ENCODE measurements at regions not wholly inside any gene's neighbourhood (a gene's known extent, or its start where the extent isn't known, plus 50 kb on each side); places are given as distances from the start of the nearest gene placed in this dataset.

- H3K27ac ChIP-seq (ENCODE audit: low read depth in 2 of 2, low read length in 1 of 2): no peak overlapping the region
- POLR2A ChIA-PET: no interaction called here
Observed at GRCh38 chr5:43839218-43839617, 236.2 kb downstream of the NNT start.

GRCh38 chr5:43837996-43838395 lies 235.0 kb downstream of the NNT start:
- no peaks in the 10 kb centered on the region for H3K27me3 ChIP-seq (ENCODE audit: insufficient read depth)
- H3K4me3 ChIP-seq (ENCODE audit: low read depth in 2 of 2, low read length in 1 of 2): no peak overlapping the region
- H3K27ac ChIP-seq (ENCODE audit: low read depth in 2 of 2, low read length in 1 of 2): no peak overlapping the region
- H3F3A ChIP-seq (replicated peaks; ENCODE audit: insufficient read depth): no peaks in the 10 kb centered on the region
- no peaks in the 10 kb centered on the region for H3K4me1 ChIP-seq (ENCODE audit: control insufficient read depth in 1 of 2, insufficient read depth in 2 of 2, low read depth in 1 of 2, low read length in 1 of 2)
- H3K36me3 ChIP-seq (replicated peaks in 1 of 2; ENCODE audit: control insufficient read depth in 1 of 2, insufficient read depth in 2 of 2, low read length in 1 of 2): no peaks in the 10 kb centered on the region
- WGBS (ENCODE audit: low lambda C conversion rate): 3% methylated on average over 1 of the region's 1 CpG
- TF ChIP-seq TAF1 (IDR thresholded peaks at IDR 0.05; ENCODE audit: borderline replicate concordance, low read depth, low read length) (no peak), RFX5 (IDR thresholded peaks at IDR 0.05; ENCODE audit: low read length) (no peak), POLR2AphosphoS5 (IDR thresholded peaks at IDR 0.05; ENCODE audit: low read depth, low read length) (no peak), TEAD4 (IDR thresholded peaks at IDR 0.05; ENCODE audit: borderline replicate concordance, insufficient read depth) (no peak), TCF12 (IDR thresholded peaks at IDR 0.05) (no peak), ELF1 (IDR thresholded peaks at IDR 0.05) (no peak), FOXJ3 (CRISPR knock-in tag; IDR thresholded peaks at IDR 0.05) (no peak)
- H3K4me2 ChIP-seq: no peak overlapping the region
- H3K9me2 ChIP-seq: no peaks in the 10 kb centered on the region; the same call in 1 of the 2 replicates
- H3K9ac ChIP-seq: no peak overlapping the region
- no peak overlapping the region for H2AFZ ChIP-seq (ENCODE audit: low read depth)
- POLR2A ChIA-PET: no interaction called here
- H3K9me3 ChIP-seq: no peaks in the 10 kb centered on the region
- CTCF ChIA-PET: no interaction called here
- no peaks in the 10 kb centered on the region for H3K79me2 ChIP-seq (ENCODE audit: insufficient read depth)
- no peak for DNase-seq
- H4K20me1 ChIP-seq (ENCODE audit: insufficient read depth): no peaks in the 10 kb centered on the region

More at GRCh38 chr5:43839218-43839617, 236.2 kb downstream of the NNT start:
- CTCF ChIA-PET: no interaction called here
- Histone ChIP-seq H3K36me3 (replicated peaks in 1 of 2; ENCODE audit: control insufficient read depth in 1 of 2, insufficient read depth in 2 of 2, low read length in 1 of 2) (no peaks in the 10 kb centered on the region), H3K9ac (no peak overlapping the region), H3K4me2 (no peak overlapping the region), H3K9me3 (no peaks in the 10 kb centered on the region), H3K79me2 (ENCODE audit: insufficient read depth) (no peaks in the 10 kb centered on the region), H3K27me3 (ENCODE audit: insufficient read depth) (no peaks in the 10 kb centered on the region), H3K4me3 (ENCODE audit: low read depth in 2 of 2, low read length in 1 of 2) (no peak overlapping the region), H3K9me2 (no peaks in the 10 kb centered on the region; the same call in 1 of the 2 replicates), H4K20me1 (ENCODE audit: insufficient read depth) (no peaks in the 10 kb centered on the region), H3F3A (replicated peaks; ENCODE audit: insufficient read depth) (no peaks in the 10 kb centered on the region), H2AFZ (ENCODE audit: low read depth) (no peak overlapping the region), H3K4me1 (ENCODE audit: control insufficient read depth in 1 of 2, insufficient read depth in 2 of 2, low read depth in 1 of 2, low read length in 1 of 2) (no peaks in the 10 kb centered on the region)
- DNase-seq: no peak
- no peak for TF ChIP-seq MXI1 (IDR thresholded peaks at IDR 0.05; ENCODE audit: low read depth, low read length)
- TF ChIP-seq PBX3 (IDR thresholded peaks at IDR 0.05): no peak
- no peak for TF ChIP-seq NFIC (IDR thresholded peaks at IDR 0.05; ENCODE audit: borderline replicate concordance)
- TF ChIP-seq RFX5 (IDR thresholded peaks at IDR 0.05; ENCODE audit: low read length): no peak
- TF ChIP-seq FOXJ3 (CRISPR knock-in tag; IDR thresholded peaks at IDR 0.05): no peak
- TF ChIP-seq TEAD4 (IDR thresholded peaks at IDR 0.05; ENCODE audit: borderline replicate concordance, insufficient read depth): no peak
- no peak for TF ChIP-seq JUND (IDR thresholded peaks at IDR 0.05)
- no peak for TF ChIP-seq EP300 (IDR thresholded peaks at IDR 0.05; ENCODE audit: borderline replicate concordance in 1 of 2, low read depth in 1 of 2, low read length in 1 of 2)
- no peak for TF ChIP-seq RAD21 (IDR thresholded peaks at IDR 0.05; ENCODE audit: low read length)
- TF ChIP-seq YY1 (IDR thresholded peaks at IDR 0.05; ENCODE audit: low read depth): no peak

- H3K36me3 ChIP-seq (replicated peaks in 1 of 2; ENCODE audit: control insufficient read depth in 1 of 2, insufficient read depth in 2 of 2, low read length in 1 of 2): no peaks in the 10 kb centered on the region
- no peaks in the 10 kb centered on the region for H3F3A ChIP-seq (replicated peaks; ENCODE audit: insufficient read depth)
- no peak overlapping the region for H3K9ac ChIP-seq
- H3K9me2 ChIP-seq: no peaks in the 10 kb centered on the region; the same call in 1 of the 2 replicates
- WGBS (ENCODE audit: low lambda C conversion rate): 0% methylated on average over 2 of the region's 2 CpGs
- no peak overlapping the region for H2AFZ ChIP-seq (ENCODE audit: low read depth)
- POLR2A ChIA-PET: no interaction called here
- H3K27me3 ChIP-seq (ENCODE audit: insufficient read depth): no peaks in the 10 kb centered on the region
- H4K20me1 ChIP-seq (ENCODE audit: insufficient read depth): no peaks in the 10 kb centered on the region
- CTCF ChIA-PET: no interaction called here
- H3K79me2 ChIP-seq (ENCODE audit: insufficient read depth): no peaks in the 10 kb centered on the region
- no peak overlapping the region for H3K4me3 ChIP-seq (ENCODE audit: low read depth in 2 of 2, low read length in 1 of 2)
- H3K27ac ChIP-seq (ENCODE audit: low read depth in 2 of 2, low read length in 1 of 2): no peak overlapping the region
- H3K4me2 ChIP-seq: no peak overlapping the region
- no peaks in the 10 kb centered on the region for H3K9me3 ChIP-seq
- H3K4me1 ChIP-seq (ENCODE audit: control insufficient read depth in 1 of 2, insufficient read depth in 2 of 2, low read depth in 1 of 2, low read length in 1 of 2): no peaks in the 10 kb centered on the region
- TF ChIP-seq FOXM1 (IDR thresholded peaks at IDR 0.05; ENCODE audit: low read depth): no peak
- no peak for TF ChIP-seq NRF1 (IDR thresholded peaks at IDR 0.05; ENCODE audit: low read depth, low read length)
- no peak for TF ChIP-seq MXI1 (IDR thresholded peaks at IDR 0.05; ENCODE audit: low read depth, low read length)
- TF ChIP-seq TCF12 (IDR thresholded peaks at IDR 0.05): no peak
- no peak for TF ChIP-seq JUND (IDR thresholded peaks at IDR 0.05)
- TF ChIP-seq FOXJ3 (CRISPR knock-in tag; IDR thresholded peaks at IDR 0.05): no peak
- DNase-seq: no peak
Observed at GRCh38 chr5:43837091-43837490, 234.1 kb downstream of the NNT start.

Data from SK-N-SH (cell line).